ENCODE measurements at regions not wholly inside any gene's neighbourhood (a gene's known extent, or its start where the extent isn't known, plus 50 kb on each side); places are given as distances from the start of the nearest gene placed in this dataset.

DNA sequence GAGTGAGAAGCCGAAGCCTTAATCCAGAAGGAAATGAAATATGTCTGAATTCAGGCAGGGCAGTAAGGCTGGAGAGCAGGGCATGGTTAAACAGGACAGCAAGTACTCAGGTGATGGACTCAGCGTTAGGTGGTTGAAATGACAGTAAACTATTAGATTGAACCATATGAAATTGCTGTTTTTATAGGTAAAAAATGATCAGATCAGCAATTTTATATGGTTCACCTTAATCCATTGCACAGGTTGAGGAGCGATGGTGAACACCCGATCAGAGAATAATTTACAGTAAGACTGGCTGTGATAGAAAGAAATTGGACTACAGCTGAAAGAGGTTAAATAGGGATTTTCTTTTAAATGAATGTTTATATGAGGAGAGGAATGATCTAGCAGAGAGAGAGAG lies 56.6 kb downstream of the TTC6 start:
- TF ChIP-seq POLR2A (IDR thresholded peaks at IDR 0.05) (no peak), POLR2AphosphoS5 (IDR thresholded peaks at IDR 0.05) (no peak)
- TF ChIP-seq, protein P1, sequence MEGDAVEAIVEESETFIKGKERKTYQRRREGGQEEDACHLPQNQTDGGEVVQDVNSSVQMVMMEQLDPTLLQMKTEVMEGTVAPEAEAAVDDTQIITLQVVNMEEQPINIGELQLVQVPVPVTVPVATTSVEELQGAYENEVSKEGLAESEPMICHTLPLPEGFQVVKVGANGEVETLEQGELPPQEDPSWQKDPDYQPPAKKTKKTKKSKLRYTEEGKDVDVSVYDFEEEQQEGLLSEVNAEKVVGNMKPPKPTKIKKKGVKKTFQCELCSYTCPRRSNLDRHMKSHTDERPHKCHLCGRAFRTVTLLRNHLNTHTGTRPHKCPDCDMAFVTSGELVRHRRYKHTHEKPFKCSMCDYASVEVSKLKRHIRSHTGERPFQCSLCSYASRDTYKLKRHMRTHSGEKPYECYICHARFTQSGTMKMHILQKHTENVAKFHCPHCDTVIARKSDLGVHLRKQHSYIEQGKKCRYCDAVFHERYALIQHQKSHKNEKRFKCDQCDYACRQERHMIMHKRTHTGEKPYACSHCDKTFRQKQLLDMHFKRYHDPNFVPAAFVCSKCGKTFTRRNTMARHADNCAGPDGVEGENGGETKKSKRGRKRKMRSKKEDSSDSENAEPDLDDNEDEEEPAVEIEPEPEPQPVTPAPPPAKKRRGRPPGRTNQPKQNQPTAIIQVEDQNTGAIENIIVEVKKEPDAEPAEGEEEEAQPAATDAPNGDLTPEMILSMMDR (IDR thresholded peaks at IDR 0.05) = no peak
